Pons (tissue), 1 donor: ENCODE measurements at regions not wholly inside any gene's neighbourhood (a gene's known extent, or its start where the extent isn't known, plus 50 kb on each side); places are given as distances from the start of the nearest gene placed in this dataset.

ENCODE experiments used
- DNase-seq: peaks from one replicate; pipeline ENCODE4 v3.0.0-alpha.2; 2016; ENCODE audit warnings: low spot score

DNA sequence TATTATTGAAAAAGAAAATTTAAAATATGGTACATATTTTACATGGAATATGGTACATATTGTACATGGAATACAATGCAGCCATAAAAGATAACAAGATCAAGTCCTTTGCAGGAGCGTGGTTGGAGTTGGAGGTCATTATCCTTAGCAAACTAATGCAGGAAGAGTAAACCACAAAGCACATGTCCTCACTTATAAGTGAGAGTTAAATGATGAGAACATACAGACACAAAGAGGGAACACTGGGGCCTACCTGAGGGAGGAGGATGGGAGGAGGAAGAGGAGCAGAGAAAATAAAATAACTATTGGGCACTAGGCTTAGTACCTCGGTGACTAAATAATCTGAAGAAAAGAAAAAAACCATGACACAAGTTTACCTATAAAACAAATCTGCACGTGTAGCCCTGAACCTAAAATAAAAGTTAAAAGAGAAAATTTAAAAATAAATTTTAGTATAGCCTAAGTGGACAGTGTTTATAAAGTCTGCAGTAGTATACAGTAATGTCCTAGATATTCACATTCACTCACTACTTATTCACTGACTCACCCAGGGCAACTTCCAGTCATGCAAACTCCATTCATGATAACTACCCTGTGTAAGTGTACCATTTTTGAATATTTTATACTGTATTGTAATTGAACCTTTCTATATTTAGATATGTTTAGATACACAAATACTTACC lies 204.4 kb downstream of the FAM76B start:
- no peak for DNase-seq

DNA sequence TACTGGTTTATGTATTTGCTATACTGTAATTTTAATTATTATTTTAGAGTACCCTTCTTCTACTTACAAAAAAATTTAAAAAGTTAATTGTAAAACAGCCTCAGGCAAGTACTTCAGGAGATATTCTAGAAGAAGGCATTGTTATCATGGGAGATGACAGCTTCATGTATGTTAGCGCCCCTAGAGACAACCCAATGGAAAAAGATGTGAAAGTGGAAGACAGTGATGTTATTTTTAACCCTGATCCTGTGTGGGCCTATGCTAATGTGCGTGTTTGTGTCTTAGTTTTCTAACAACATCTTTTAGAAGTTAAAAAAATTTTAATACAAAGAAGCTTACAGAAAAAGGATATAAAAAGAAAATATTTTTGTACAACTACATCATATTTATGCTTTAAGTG lies 205.0 kb downstream of the FAM76B start:
- DNase-seq = no peak

GRCh38 chr11:95584180-95584579 lies 205.4 kb downstream of the FAM76B start:
- no peak for DNase-seq

DNA sequence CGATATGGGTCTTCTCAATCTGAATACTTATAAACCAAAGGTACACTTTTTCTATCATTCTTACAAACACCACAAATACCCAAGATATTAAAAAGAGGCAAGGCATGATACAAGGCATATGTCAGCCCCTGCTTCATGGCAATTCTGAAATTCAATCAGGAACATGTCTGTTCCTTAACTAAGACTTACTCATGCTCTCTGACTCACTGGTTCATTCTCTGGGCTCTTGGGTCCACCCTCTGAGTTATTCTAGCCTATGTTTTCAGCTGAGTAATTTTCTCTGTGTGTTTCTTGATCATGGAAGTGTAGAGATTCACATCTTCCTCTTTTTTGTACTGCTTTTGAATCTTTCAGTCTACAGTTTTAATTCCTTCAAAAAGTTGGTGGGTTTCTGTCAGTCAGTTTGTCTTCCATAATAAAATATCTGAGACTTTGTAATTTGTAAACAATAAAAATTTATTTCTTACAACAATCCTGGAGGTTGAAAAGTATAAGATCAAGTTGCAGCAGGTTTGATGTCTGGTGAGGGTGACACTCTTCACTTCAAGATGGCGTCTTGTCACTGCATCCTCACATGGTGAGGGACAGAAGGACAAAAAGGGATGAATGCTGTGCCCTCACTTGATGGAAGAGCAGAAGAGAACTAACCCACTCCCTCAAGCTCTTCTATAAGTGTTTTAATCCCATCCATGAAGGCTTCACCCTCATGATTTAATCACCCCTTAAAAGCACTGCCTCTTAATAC lies 211.7 kb downstream of the FAM76B start:
- no peak for DNase-seq

DNA sequence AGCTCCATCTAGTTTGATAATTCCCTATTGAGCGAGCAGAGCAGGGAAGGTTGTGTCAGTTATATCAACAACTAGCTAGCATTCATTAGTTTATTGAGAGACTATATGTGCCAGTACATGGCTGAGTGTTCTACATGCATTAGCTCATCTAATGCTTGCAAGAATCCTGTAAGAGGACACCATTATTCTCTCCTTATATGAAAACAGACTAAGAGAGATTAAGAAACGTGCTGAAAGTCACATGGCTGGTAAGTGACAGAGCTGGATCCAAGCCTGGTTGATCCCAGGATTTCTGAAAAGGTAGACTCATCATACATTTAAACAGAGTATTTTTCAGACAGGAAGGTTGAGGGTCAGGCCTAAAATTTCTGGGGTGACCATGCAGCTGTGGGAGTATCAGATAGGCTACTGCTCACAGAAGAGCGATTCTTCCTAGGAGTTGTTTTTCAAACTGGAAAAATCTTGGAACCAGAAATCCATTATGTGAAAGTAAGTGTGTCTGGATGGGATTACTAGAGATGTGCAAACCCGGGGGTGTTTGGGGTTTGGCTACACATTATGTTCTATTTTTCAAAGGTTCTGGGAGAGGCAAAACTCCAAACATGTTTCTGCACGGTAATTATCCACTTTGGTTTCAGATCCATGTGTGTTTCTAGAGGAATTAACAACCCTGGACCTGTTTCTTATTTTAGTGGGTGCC lies 213.3 kb downstream of the FAM76B start:
- no peak for DNase-seq

- no peak for DNase-seq
Observed at GRCh38 chr11:95575517-95575916, 214.1 kb downstream of the FAM76B start.

GRCh38 chr11:95571718-95572260 lies 217.8 kb downstream of the FAM76B start:
- DNase-seq = peak; percentile 60

DNA sequence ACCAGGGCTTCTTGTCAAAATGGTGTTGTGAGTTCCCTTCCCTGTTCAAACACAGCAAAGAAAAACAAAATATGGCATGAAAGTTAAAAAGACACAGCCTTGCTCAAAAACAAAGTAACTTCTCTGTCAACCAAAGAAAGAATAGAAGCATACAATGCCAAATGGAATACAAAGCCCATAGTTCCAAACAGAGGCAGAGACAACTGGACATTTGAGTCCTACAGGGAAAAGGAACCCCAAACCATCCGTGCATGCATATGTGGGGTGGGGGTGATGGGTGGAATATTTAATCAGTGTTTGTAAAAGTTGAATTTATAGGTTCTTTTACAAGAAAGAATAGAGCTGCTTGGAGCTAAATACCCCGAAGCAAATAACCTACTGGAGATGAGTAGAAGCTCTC lies 218.7 kb downstream of the FAM76B start:
- DNase-seq = peak; percentile 96

GRCh38 chr11:95569207-95569606 lies 220.4 kb downstream of the FAM76B start:
- DNase-seq = no peak

DNA sequence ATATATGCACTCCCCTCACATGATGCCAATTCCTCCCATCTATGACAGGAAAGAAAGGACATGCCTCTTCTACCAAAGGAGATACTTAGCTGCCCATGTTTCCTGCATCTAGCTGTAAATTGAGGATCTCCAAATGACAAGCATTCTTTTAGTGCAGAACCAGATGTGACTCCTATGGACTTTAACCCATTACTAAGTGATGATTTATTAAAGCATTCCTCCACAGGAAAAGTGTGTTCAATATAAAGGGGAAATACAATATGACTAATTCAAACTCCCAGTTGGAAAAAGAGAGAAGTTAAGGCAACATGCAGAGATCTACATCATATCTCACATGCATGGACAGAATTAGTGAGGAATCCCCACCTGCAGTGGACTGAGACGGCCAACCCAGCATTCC lies 221.3 kb downstream of the FAM76B start:
- no peak for DNase-seq

GRCh38 chr11:95567685-95568084 lies 221.9 kb downstream of the FAM76B start:
- no peak for DNase-seq

DNA sequence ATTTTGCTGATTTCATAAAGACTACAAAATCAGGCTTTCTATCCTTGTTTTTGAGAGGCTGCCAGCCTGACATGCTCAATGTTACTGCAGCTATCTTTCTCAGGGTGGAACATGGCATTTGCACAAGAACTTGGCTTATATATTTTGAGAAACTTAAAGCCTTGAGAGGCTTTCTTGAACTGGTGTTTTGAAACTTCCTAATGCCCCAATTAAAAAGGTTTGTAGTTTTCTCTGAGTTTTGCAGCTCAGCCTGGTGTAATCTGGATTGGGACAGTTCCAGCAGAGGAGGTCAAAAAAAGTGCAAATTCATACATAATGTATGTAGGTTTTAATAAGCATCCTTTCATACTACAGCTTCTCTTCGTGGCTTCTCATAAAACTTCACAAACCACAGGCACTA lies 223.4 kb downstream of the FAM76B start:
- DNase-seq = no peak

- DNase-seq = no peak
Observed at GRCh38 chr11:95565724-95566141, 223.8 kb downstream of the FAM76B start.

- no peak for DNase-seq
Observed at GRCh38 chr11:95563859-95564258, 225.7 kb downstream of the FAM76B start.

- no peak for DNase-seq
Observed at GRCh38 chr11:95563173-95563572, 226.4 kb downstream of the FAM76B start.

GRCh38 chr11:95562196-95562921 lies 227.2 kb downstream of the FAM76B start:
- no peak for DNase-seq

DNA sequence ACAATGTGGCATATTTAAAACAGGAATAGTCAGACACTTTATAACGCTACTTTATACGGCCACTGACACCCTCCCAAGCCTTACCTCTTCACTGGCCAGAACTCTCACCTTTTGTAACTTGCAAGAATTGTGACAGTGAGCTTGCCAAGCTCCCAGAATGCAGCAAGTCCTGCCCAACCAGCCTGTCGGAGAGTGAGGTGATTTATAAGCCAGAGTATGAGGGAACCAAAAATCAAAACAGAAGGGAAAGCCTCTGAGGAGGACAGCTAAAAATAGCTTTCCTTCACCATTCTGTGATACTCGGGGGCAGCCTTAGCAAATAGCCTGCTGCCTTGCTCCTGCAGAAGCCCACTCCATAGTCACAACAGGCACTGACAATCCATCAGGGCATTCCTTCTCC lies 229.7 kb downstream of the FAM76B start:
- DNase-seq = no peak

DNA sequence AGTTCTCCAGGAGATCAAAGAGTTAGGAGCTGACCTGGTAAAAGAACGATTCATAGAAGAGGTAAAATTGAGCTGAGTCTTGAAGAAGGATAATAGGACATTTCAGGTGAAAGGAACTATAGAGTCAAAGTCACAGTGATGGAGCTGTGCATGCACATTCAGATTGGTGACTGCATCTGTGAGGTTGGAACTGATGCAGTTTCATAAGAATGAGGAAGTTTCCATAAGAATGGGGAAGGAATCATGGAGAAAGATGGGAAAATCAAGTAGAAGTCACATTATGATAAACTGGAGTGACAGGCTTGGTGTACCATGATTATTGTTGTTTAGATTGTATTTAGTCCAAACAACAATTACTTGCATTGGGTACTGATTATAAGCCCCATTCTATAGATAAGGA lies 232.2 kb downstream of the FAM76B start:
- no peak for DNase-seq

DNA sequence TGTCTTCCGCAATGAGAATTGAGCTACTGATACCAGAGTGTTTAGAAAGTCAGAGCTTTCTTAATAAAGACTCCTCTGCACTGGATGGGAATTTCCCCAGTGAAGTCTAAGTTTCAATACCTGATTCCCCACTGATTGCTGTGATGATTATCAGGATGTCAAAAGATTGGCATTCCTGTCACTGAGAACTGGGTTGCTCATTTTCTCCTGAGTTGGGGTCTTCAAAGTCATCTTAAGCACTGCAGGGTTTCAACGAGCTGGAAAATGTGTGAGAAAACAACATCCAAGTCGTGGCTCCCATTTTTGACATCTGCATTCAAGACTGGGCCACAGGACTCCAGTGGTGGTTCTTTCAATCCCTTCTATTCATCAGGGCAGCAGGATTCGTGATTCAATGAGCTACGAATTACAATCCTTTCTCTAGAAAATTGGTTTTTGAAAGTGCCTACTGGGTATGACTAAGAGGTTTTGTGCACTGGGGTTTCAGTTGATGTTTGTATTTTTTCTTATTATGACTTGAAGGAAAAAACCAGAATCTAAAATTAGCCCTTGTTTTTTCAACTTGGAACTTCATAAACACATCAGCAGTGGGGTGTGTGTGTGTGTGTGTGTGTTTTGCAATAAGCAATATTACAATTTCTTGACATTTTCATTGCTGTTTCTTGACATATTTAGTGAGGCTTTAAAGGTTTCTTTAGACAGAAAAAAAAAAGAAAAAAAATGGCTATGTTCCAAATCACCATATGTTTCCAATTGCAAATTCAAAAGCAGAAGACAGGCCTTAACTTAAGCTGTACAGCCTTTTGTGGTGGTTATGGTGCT lies 233.0 kb downstream of the FAM76B start:
- no peak for DNase-seq

DNA sequence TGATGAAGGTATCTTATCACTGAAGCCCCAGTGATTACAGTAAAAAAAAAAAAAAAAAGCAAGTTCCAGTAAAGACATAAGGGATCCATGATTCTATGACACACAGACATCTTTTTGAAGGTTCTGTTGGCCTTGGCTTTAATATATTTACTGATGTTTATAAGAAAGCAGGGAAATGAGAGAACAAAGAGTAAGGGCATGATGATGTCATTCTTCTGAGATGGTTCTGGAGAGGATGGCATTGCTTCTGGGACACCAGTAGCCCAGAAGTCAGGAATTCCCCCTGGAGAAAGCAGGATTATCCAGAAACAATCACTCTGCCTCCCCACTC lies 233.6 kb downstream of the FAM76B start:
- DNase-seq = no peak

GRCh38 chr11:95554911-95555310 lies 234.7 kb downstream of the FAM76B start:
- DNase-seq = no peak
